SK-N-SH (cell line): ENCODE measurements at regions not wholly inside any gene's neighbourhood (a gene's known extent, or its start where the extent isn't known, plus 50 kb on each side); places are given as distances from the start of the nearest gene placed in this dataset.

Experiments
- CTCF ChIA-PET: fragments of 300-600, 350-600 bp; formaldehyde crosslinking; extraction: SDS; loops from one replicate; lab custom pipeline; 2021; lab: Yijun Ruan, JAX
- POLR2A ChIA-PET: fragments of 350-600 bp; sonication (Branson Sonifier 250); formaldehyde crosslinking; extraction: SDS; loops from one replicate; lab custom pipeline; 2020; ENCODE audit warnings: antibody characterized with exemption, inconsistent platforms; lab: Yijun Ruan, JAX
- DNase-seq: peaks from one replicate; pipeline ENCODE4 v3.0.0; 2012
- H2AFZ ChIP-seq: fragments of 200-600 bp; sonication (generic); 2 replicates; pipeline ENCODE4 v1.8.1; 2016; ENCODE audit warnings: antibody characterized with exemption, mild to moderate bottlenecking, low read depth
- H3F3A ChIP-seq: fragments of 200-600 bp; sonication (generic); replicated peaks from 2 replicates; pipeline ENCODE3; 2016; ENCODE audit warnings: antibody characterized with exemption, mild to moderate bottlenecking; ENCODE audit not compliant: insufficient read depth
- H3K27ac ChIP-seq, 2 experiments: fragments of 200-500 bp in 1 of 2; fragments of 200-600 bp in 1 of 2; sonication (Bioruptor generic) in 1 of 2; sonication (generic), shearing (Covaris generic) in 1 of 2; 2 replicates each; pipeline versions ENCODE4 v1.5.1 to v1.6.1; 2014 to 2016; ENCODE audit warnings: low read depth in 2 of 2, inconsistent platforms in 1 of 2, low read length in 1 of 2, mild to moderate bottlenecking in 1 of 2, mixed read lengths in 1 of 2
- H3K27me3 ChIP-seq: fragments of 200-600 bp; sonication (generic), shearing (Covaris generic); 2 replicates; pipeline ENCODE4 v1.6.1; 2016; ENCODE audit warnings: mixed run types; ENCODE audit not compliant: insufficient read depth
- H3K36me3 ChIP-seq, 2 experiments: fragments of 200-500 bp in 1 of 2; fragments of 200-600 bp in 1 of 2; sonication (Bioruptor generic) in 1 of 2; sonication (generic) in 1 of 2; replicated peaks in 1 of 2; 2 replicates each; pipeline versions ENCODE3 to v1.5.1; 2014 to 2016; ENCODE audit warnings: low read length in 1 of 2, mild to moderate bottlenecking in 1 of 2; ENCODE audit not compliant: insufficient read depth in 2 of 2, control insufficient read depth in 1 of 2
- H3K4me1 ChIP-seq, 2 experiments: fragments of 200-500 bp in 1 of 2; fragments of 200-600 bp in 1 of 2; sonication (Bioruptor generic) in 1 of 2; sonication (generic), shearing (Covaris generic) in 1 of 2; 2 replicates each; pipeline versions ENCODE4 v1.5.1 to v1.6.1; 2014 to 2016; ENCODE audit warnings: low read depth in 1 of 2, low read length in 1 of 2, mixed run types in 1 of 2; ENCODE audit not compliant: insufficient read depth in 2 of 2, control insufficient read depth in 1 of 2
- H3K4me2 ChIP-seq: fragments of 200-600 bp; sonication (generic), shearing (Covaris generic); 2 replicates; pipeline ENCODE4 v1.6.1; 2017; ENCODE audit warnings: mixed run types
- H3K4me3 ChIP-seq, 2 experiments: fragments of 200-500 bp in 1 of 2; fragments of 200-600 bp in 1 of 2; sonication (Bioruptor generic) in 1 of 2; sonication (generic), shearing (Covaris generic) in 1 of 2; 2 replicates each; pipeline versions ENCODE4 v1.5.1 to v1.8.1; 2014 to 2016; ENCODE audit warnings: low read depth in 2 of 2, inconsistent platforms in 1 of 2, low read length in 1 of 2, mild to moderate bottlenecking in 1 of 2, mixed read lengths in 1 of 2, moderate library complexity in 1 of 2
- H3K79me2 ChIP-seq: fragments of 200-600 bp; sonication (generic); 2 replicates; pipeline ENCODE4 v1.8.1; 2017; ENCODE audit warnings: mild to moderate bottlenecking; ENCODE audit not compliant: insufficient read depth
- H3K9ac ChIP-seq: fragments of 200-600 bp; sonication (generic); 2 replicates; pipeline ENCODE4 v1.6.1; 2017; ENCODE audit warnings: mixed run types
- H3K9me2 ChIP-seq: fragments of 200-600 bp; sonication (generic); 2 replicates; pipeline ENCODE4 v1.6.1; 2017; ENCODE audit warnings: mixed run types
- H3K9me3 ChIP-seq: fragments of 200-600 bp; sonication (generic); 2 replicates; pipeline ENCODE4 v1.6.1; 2017; ENCODE audit warnings: mixed run types, mild to moderate bottlenecking, moderate library complexity
- H4K20me1 ChIP-seq: fragments of 200-600 bp; sonication (generic); 2 replicates; pipeline ENCODE4 v1.6.1; 2017; ENCODE audit warnings: mild to moderate bottlenecking, mixed run types; ENCODE audit not compliant: insufficient read depth
- CHD2 ChIP-seq: fragments of 150-350 bp; IDR thresholded peaks from 2 replicates; pipeline ENCODE4 v1.6.1; 2018; ENCODE audit warnings: low read length; ENCODE audit not compliant: partially characterized antibody
- EP300 ChIP-seq, 2 experiments: IDR thresholded peaks; 2 replicates each; pipeline versions ENCODE4 v1.4.0 to v1.6.1; 2012; ENCODE audit warnings: borderline replicate concordance in 1 of 2, low read depth in 1 of 2, low read length in 1 of 2
- FOXJ3 ChIP-seq: sonication (generic); formaldehyde crosslinking; IDR thresholded peaks from 2 replicates; pipeline ENCODE4 v1.5.1; 2020; ENCODE audit warnings: mild to moderate bottlenecking, missing genetic modification reagents
- NRF1 ChIP-seq: IDR thresholded peaks from 2 replicates; pipeline ENCODE4 v1.6.1; 2012; ENCODE audit warnings: low read depth, mild to moderate bottlenecking, low read length
- POLR2AphosphoS5 ChIP-seq: IDR thresholded peaks from 2 replicates; pipeline ENCODE4 v1.6.1; 2012; ENCODE audit warnings: low read depth, low read length
- RCOR1 ChIP-seq: fragments of 150-350 bp; IDR thresholded peaks from 2 replicates; pipeline ENCODE4 v1.6.1; 2017; ENCODE audit warnings: antibody characterized with exemption, low read length
- TCF12 ChIP-seq: IDR thresholded peaks from 2 replicates; pipeline ENCODE4 v1.4.0; 2012
- TEAD4 ChIP-seq: IDR thresholded peaks from 2 replicates; pipeline ENCODE4 v1.4.0; 2012; ENCODE audit warnings: mild to moderate bottlenecking, borderline replicate concordance; ENCODE audit not compliant: insufficient read depth
- ZBTB33 ChIP-seq: IDR thresholded peaks from 2 replicates; pipeline ENCODE4 v1.4.0; 2012; ENCODE audit warnings: low read depth, borderline replicate concordance
- WGBS: methylation state at CpG from one replicate; pipeline ENCODE4 v1.1.6; 2017; ENCODE audit warnings: low lambda C conversion rate; 5-methylcytosine and 5-hydroxymethylcytosine counted together
- TF ChIP-seq, protein P1 (sequence below): IDR thresholded peaks from 2 replicates; pipeline ENCODE4; 2012

DNA sequence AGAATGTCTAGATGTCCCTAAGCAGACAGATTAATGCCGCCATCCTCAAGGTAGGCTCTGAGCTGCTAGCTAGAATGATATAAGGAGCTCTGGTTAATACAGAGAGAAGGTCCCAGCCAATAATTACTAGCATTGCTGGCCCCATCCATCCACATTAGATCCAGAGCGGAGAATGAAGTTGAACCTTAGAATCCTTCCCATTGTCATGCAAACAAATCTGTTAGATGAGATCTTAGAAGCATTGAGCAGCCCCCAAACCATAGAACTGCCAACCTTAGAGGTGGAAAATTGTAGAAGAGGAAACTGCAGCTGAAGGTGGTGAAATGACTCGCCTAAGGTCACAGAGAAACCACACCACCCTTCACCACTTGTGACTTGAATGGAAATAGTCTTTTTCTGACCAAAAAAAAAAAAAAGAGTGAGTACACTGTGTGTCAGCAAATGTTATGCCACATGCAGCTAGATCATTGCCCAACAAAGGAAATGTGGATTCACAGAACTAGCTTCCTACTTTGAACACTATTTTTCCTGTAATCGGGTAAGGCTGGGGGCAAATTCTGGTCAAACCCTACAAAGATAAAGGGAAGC lies 162.1 kb downstream of the SMIM20 start:
- DNase-seq, result no peak
- H2AFZ ChIP-seq, result no peak overlapping the region
- no peaks in the 10 kb centered on the region for H3F3A ChIP-seq
- H3K36me3 ChIP-seq, result no peaks in the 10 kb centered on the region
- peaks cover 0 to 4% of the 10 kb centered on the region in 2 experiments; a peak in 1 of 4 replicates for H3K4me1 ChIP-seq
- H4K20me1 ChIP-seq, result no peaks in the 10 kb centered on the region
- no peak for TF ChIP-seq NRF1
- TF ChIP-seq, protein P1, sequence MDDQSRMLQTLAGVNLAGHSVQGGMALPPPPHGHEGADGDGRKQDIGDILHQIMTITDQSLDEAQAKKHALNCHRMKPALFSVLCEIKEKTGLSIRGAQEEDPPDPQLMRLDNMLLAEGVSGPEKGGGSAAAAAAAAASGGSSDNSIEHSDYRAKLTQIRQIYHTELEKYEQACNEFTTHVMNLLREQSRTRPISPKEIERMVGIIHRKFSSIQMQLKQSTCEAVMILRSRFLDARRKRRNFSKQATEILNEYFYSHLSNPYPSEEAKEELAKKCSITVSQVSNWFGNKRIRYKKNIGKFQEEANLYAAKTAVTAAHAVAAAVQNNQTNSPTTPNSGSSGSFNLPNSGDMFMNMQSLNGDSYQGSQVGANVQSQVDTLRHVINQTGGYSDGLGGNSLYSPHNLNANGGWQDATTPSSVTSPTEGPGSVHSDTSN, result no peak
- TF ChIP-seq EP300 (IDR thresholded peaks at IDR 0.05; ENCODE audit: borderline replicate concordance in 1 of 2, low read depth in 1 of 2, low read length in 1 of 2), result no peak
- TF ChIP-seq POLR2AphosphoS5, result no peak
- TF ChIP-seq TEAD4, result no peak
- no peak for TF ChIP-seq RCOR1
- no peak for TF ChIP-seq ZBTB33
- TF ChIP-seq TCF12, result no peak
- no peak for TF ChIP-seq FOXJ3 (CRISPR knock-in tag)
- no peaks in the 10 kb centered on the region for H3K9me3 ChIP-seq
- H3K9me2 ChIP-seq, result no peaks in the 10 kb centered on the region
- H3K4me2 ChIP-seq, result no peak overlapping the region
- no peak overlapping the region for H3K4me3 ChIP-seq
- ChIA-PET CTCF (interaction anchor here (1.1 kb wide), 1 partner anchor 14 kb away, joined by 3 read pairs; no protein-coding TSS in a partner anchor), POLR2A (no interaction called here)
- WGBS, result 74% methylated on average over 4 of the region's 4 CpGs
- no peak overlapping the region for H3K27ac ChIP-seq
- no peaks in the 10 kb centered on the region for H3K79me2 ChIP-seq
- H3K9ac ChIP-seq, result no peak overlapping the region
- H3K27me3 ChIP-seq, result peaks cover 26% of the 10 kb centered on the region; the same call in 1 of the 2 replicates

- H3K9ac ChIP-seq, result no peak overlapping the region
- TF ChIP-seq CHD2, result no peak
- TF ChIP-seq RCOR1, result no peak
- TF ChIP-seq NRF1, result no peak
- TF ChIP-seq TEAD4, result no peak
- no peak for TF ChIP-seq ZBTB33
- TF ChIP-seq, all 33 proteins: peak for 0
- Histone ChIP-seq H3K4me2 (no peak overlapping the region), H3K27ac (no peak overlapping the region), H3K9me3 (no peaks in the 10 kb centered on the region), H3K27me3 (peaks cover 29% of the 10 kb centered on the region; the same call in 1 of the 2 replicates), H4K20me1 (no peaks in the 10 kb centered on the region), H3K4me1 (peaks cover 0 to 8% of the 10 kb centered on the region in 2 experiments; a peak in 1 of 4 replicates), H3K4me3 (no peak overlapping the region), H3K36me3 (no peaks in the 10 kb centered on the region), H2AFZ (no peak overlapping the region), H3K79me2 (no peaks in the 10 kb centered on the region), H3F3A (no peaks in the 10 kb centered on the region), H3K9me2 (no peaks in the 10 kb centered on the region)
- POLR2A ChIA-PET, result no interaction called here
- 28% methylated on average over 4 of the region's 4 CpGs for WGBS
- CTCF ChIA-PET, result interaction anchor here (1.1 to 1.2 kb wide), 2 partner anchors 253 to 324 kb away, joined by 3 to 4 read pairs; no protein-coding TSS in a partner anchor
- no peak for DNase-seq
Measured at GRCh38 chr4:26076896-26077295, 162.9 kb downstream of the SMIM20 start.
